GDM1 (cell line): ENCODE measurements at regions not wholly inside any gene's neighbourhood (a gene's known extent, or its start where the extent isn't known, plus 50 kb on each side); places are given as distances from the start of the nearest gene placed in this dataset.

Experiments used
- DNase-seq: peaks from one replicate; lab custom pipeline; 2025; lab: John Stamatoyannopoulos, UW

GRCh38 chr2:104528101-104528500, 325.8 kb upstream of the POU3F3 start:
- no peak for DNase-seq

GRCh38 chr2:104531122-104531521, 322.8 kb upstream of the POU3F3 start:
- no peak for DNase-seq

GRCh38 chr2:104537116-104537515, 316.8 kb upstream of the POU3F3 start:
- DNase-seq = no peak

- DNase-seq = no peak
These were observed 315.8 kb upstream of the POU3F3 start for GRCh38 chr2:104538077-104538476.

GRCh38 chr2:104539649-104540048, 314.3 kb upstream of the POU3F3 start:
- peak; percentile 21 for DNase-seq

- no peak for DNase-seq
These were observed 308.9 kb upstream of the POU3F3 start for GRCh38 chr2:104545055-104545454.

- no peak for DNase-seq
These were observed 307.4 kb upstream of the POU3F3 start for GRCh38 chr2:104546537-104546936.

GRCh38 chr2:104547221-104547620, 306.7 kb upstream of the POU3F3 start:
- no peak for DNase-seq

GRCh38 chr2:104561251-104561650, 292.7 kb upstream of the POU3F3 start:
- DNase-seq = no peak

GRCh38 chr2:104562537-104562936, 291.4 kb upstream of the POU3F3 start:
- DNase-seq = no peak

- no peak for DNase-seq
These were observed 290.4 kb upstream of the POU3F3 start for GRCh38 chr2:104563398-104563996.

GRCh38 chr2:104568247-104568646, 285.7 kb upstream of the POU3F3 start:
- DNase-seq = no peak

- DNase-seq = no peak
These were observed 283.7 kb upstream of the POU3F3 start for GRCh38 chr2:104570259-104570658.

GRCh38 chr2:104572834-104573233, 281.1 kb upstream of the POU3F3 start:
- no peak for DNase-seq

- no peak for DNase-seq
These were observed 279.5 kb upstream of the POU3F3 start for GRCh38 chr2:104574367-104574766.

GRCh38 chr2:104577143-104577542, 276.8 kb upstream of the POU3F3 start:
- no peak for DNase-seq

GRCh38 chr2:104582471-104582870, 271.4 kb upstream of the POU3F3 start:
- no peak for DNase-seq

GRCh38 chr2:104583811-104584210, 270.1 kb upstream of the POU3F3 start:
- DNase-seq = no peak

- no peak for DNase-seq
These were observed 269.5 kb upstream of the POU3F3 start for GRCh38 chr2:104584393-104584792.

GRCh38 chr2:104595576-104595975, 258.3 kb upstream of the POU3F3 start:
- no peak for DNase-seq

GRCh38 chr2:104597942-104598341, 256.0 kb upstream of the POU3F3 start:
- no peak for DNase-seq

GRCh38 chr2:104598636-104599035, 255.3 kb upstream of the POU3F3 start:
- no peak for DNase-seq

GRCh38 chr2:104599787-104600510, 254.0 kb upstream of the POU3F3 start:
- no peak for DNase-seq

- no peak for DNase-seq
These were observed 247.9 kb upstream of the POU3F3 start for GRCh38 chr2:104606056-104606455.
